A673 (cell line): ENCODE measurements at regions not wholly inside any gene's neighbourhood (a gene's known extent, or its start where the extent isn't known, plus 50 kb on each side); places are given as distances from the start of the nearest gene placed in this dataset.

ENCODE experiments used
- BruUV-seq: library from RNA; stranded (reverse); fragments of 400-500 nt; replicated peaks from 2 replicates; lab custom pipeline; 2021; lab: Mats Ljungman, UMichigan
- CTCF ChIA-PET: fragments of 300-600 bp; sonication (Branson Sonifier 250); formaldehyde crosslinking; loops from one replicate; lab custom pipeline; 2022; ENCODE audit warnings: antibody characterized with exemption; lab: Charles Lee
- POLR2A ChIA-PET: fragments of 300-600 bp; sonication (Branson Sonifier 250); formaldehyde crosslinking; loops from one replicate; lab custom pipeline; 2022; ENCODE audit warnings: antibody characterized with exemption; ENCODE audit not compliant: low non-redundant PET; lab: Charles Lee
- DNase-seq: peaks from one replicate; pipeline ENCODE4 v3.0.0-alpha.2; 2015; ENCODE audit warnings: low spot score
- H3K27ac ChIP-seq: fragments of 200-600 bp; sonication (generic); 2 replicates; pipeline ENCODE4 v1.5.1; 2016; ENCODE audit warnings: mixed run types, low read depth, mild to moderate bottlenecking, mixed read lengths, antibody characterized with exemption, low read length; ENCODE audit not compliant: poor library complexity, severe bottlenecking
- H3K27me3 ChIP-seq: fragments of 200-600 bp; sonication (generic); replicated peaks from 2 replicates; pipeline ENCODE4 v1.6.1; 2017; ENCODE audit warnings: mixed run types, low read depth, mild to moderate bottlenecking, mixed read lengths, antibody characterized with exemption, low read length; ENCODE audit not compliant: insufficient read depth, poor library complexity
- H3K36me3 ChIP-seq: fragments of 200-600 bp; sonication (generic); 2 replicates; pipeline ENCODE4 v1.6.1; 2016; ENCODE audit warnings: mixed run types, mild to moderate bottlenecking, mixed read lengths, antibody characterized with exemption, low read length; ENCODE audit not compliant: insufficient read depth, poor library complexity, severe bottlenecking
- H3K4me1 ChIP-seq: fragments of 200-600 bp; sonication (generic); 2 replicates; pipeline ENCODE4 v1.6.1; 2017; ENCODE audit warnings: mixed run types, mild to moderate bottlenecking, mixed read lengths, antibody characterized with exemption, low read length; ENCODE audit not compliant: insufficient read depth, poor library complexity, severe bottlenecking
- H3K4me3 ChIP-seq: fragments of 200-600 bp; sonication (generic); 2 replicates; pipeline ENCODE4 v1.5.1; 2016; ENCODE audit warnings: low read depth, mixed run types, mild to moderate bottlenecking, mixed read lengths, low read length; ENCODE audit not compliant: poor library complexity, severe bottlenecking
- H3K9me3 ChIP-seq: fragments of 200-600 bp; sonication (generic); 2 replicates; pipeline ENCODE4 v1.6.1; 2016; ENCODE audit warnings: mixed run types, low read depth, mild to moderate bottlenecking, mixed read lengths, antibody characterized with exemption, low read length; ENCODE audit not compliant: poor library complexity, severe bottlenecking
- CTCF ChIP-seq: fragments of 300-800, 200-600 bp; sonication (generic); conservative IDR thresholded peaks from 2 replicates; pipeline ENCODE4 v1.5.1; 2017; ENCODE audit warnings: low read depth, mild to moderate bottlenecking, antibody characterized with exemption, low read length, moderate library complexity, mixed read lengths
- EZH2 ChIP-seq: fragments of 200-600 bp; sonication (generic); IDR thresholded peaks from 2 replicates; pipeline ENCODE4 v1.6.1; 2017; ENCODE audit warnings: borderline replicate concordance, low read depth, mild to moderate bottlenecking, mixed read lengths, antibody characterized with exemption, low read length; ENCODE audit not compliant: poor library complexity, severe bottlenecking
- intact Hi-C: fragments of 100-400 bp; cut with micrococcal nuclease; formaldehyde crosslinking; loops from one replicate; pipeline ENCODE4 v1.10.0; 2022; ENCODE audit not compliant: unreplicated experiment

DNA sequence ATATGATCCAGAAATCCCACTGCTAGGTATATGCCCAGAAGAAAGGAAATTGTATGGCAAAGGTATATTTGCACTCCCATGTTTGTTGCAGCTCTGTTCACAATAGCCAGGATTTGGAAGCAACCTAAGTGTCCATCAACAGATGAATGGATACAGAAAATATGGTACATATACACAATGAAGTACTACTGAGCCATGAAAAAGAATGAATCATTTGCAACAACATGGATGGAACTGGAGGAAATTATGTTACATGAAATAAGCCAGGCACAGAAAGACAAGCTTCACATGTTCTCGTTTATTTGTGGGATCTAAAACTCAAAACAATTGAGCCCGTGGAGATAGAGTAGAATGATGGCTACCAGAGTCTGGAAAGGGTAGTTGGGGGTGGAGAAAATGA lies 55.5 kb upstream of the BDH1 start:
- intact Hi-C loops = no loop called here
- no peak for DNase-seq
- TF ChIP-seq EZH2 = no peak
- TF ChIP-seq CTCF = no peak
- Histone ChIP-seq H3K4me3 (no peak overlapping the region), H3K4me1 (no peaks in the 10 kb centered on the region), H3K27ac (no peak overlapping the region), H3K36me3 (peaks cover 62% of the 10 kb centered on the region), H3K9me3 (no peaks in the 10 kb centered on the region), H3K27me3 (no peaks in the 10 kb centered on the region)
- POLR2A ChIA-PET = no interaction called here
- no TSS peak for BruUV-seq
- CTCF ChIA-PET = no interaction called here

GRCh38 chr3:197606468-197606867 lies 50.7 kb upstream of the BDH1 start:
- Histone ChIP-seq H3K4me3 (no peak overlapping the region), H3K27ac (no peak overlapping the region), H3K36me3 (peaks cover 24% of the 10 kb centered on the region), H3K9me3 (no peaks in the 10 kb centered on the region), H3K4me1 (no peaks in the 10 kb centered on the region), H3K27me3 (no peaks in the 10 kb centered on the region)
- POLR2A ChIA-PET = no interaction called here
- no peak for DNase-seq
- TF ChIP-seq CTCF (no peak), EZH2 (no peak)
- BruUV-seq = no TSS peak
- CTCF ChIA-PET = no interaction called here
- intact Hi-C loops = no loop called here
